ENCODE measurements at regions not wholly inside any gene's neighbourhood (a gene's known extent, or its start where the extent isn't known, plus 50 kb on each side); places are given as distances from the start of the nearest gene placed in this dataset.

DNA sequence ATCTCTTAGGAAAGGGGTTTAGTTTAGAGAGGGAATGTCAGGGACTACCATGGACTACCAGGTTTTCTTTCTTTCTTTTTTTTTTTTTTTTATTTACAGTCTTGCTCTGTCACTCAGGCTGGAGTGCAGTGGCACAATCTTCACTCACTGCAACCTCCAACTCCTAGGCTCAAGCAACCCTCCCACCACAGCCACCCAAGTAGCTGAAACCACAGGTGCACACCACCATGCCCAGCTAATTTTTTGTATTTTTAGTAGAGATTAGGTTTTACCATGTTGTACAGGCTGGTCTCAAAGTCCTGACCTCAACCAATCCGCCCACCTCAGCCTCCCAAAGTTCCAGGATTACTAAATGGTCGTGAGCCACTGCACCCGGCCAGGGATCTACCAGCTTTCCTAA lies 572.7 kb downstream of the CAAP1 start:
- Histone ChIP-seq H3K4me3 (ENCODE audit: low read depth in 2 of 2, low read length in 2 of 2) (no peak overlapping the region), H3K36me3 (ENCODE audit: control insufficient read depth, insufficient read depth, low read length) (no peaks in the 10 kb centered on the region), H3K27ac (ENCODE audit: low read length) (no peak overlapping the region), H3K9me3 (ENCODE audit: control insufficient read depth, insufficient read depth, low read depth, low read length) (no peaks in the 10 kb centered on the region), H3K27me3 (ENCODE audit: control insufficient read depth, insufficient read depth, low read length) (no peaks in the 10 kb centered on the region), H3K4me1 (ENCODE audit: control insufficient read depth, insufficient read depth, low read length) (no peaks in the 10 kb centered on the region)
- ATAC-seq (no peak), DNase-seq (ENCODE audit: low read depth, low spot score) (no peak)
- in situ Hi-C loops (cut with HindIII; ENCODE audit: low pct_unique_long_range_greater_than_20kb, low sequenced_read_pairs) (no loop called here), intact Hi-C loops (cut with micrococcal nuclease; ENCODE audit: unreplicated experiment) (loop anchor here (10.0 kb wide), 1 partner anchor 355 kb away; no protein-coding TSS in a partner anchor)
- BruUV-seq (replicated peaks) = no TSS peak
- POLR2A ChIA-PET = no interaction called here
- CTCF ChIA-PET = no interaction called here
- TF ChIP-seq, protein P1, sequence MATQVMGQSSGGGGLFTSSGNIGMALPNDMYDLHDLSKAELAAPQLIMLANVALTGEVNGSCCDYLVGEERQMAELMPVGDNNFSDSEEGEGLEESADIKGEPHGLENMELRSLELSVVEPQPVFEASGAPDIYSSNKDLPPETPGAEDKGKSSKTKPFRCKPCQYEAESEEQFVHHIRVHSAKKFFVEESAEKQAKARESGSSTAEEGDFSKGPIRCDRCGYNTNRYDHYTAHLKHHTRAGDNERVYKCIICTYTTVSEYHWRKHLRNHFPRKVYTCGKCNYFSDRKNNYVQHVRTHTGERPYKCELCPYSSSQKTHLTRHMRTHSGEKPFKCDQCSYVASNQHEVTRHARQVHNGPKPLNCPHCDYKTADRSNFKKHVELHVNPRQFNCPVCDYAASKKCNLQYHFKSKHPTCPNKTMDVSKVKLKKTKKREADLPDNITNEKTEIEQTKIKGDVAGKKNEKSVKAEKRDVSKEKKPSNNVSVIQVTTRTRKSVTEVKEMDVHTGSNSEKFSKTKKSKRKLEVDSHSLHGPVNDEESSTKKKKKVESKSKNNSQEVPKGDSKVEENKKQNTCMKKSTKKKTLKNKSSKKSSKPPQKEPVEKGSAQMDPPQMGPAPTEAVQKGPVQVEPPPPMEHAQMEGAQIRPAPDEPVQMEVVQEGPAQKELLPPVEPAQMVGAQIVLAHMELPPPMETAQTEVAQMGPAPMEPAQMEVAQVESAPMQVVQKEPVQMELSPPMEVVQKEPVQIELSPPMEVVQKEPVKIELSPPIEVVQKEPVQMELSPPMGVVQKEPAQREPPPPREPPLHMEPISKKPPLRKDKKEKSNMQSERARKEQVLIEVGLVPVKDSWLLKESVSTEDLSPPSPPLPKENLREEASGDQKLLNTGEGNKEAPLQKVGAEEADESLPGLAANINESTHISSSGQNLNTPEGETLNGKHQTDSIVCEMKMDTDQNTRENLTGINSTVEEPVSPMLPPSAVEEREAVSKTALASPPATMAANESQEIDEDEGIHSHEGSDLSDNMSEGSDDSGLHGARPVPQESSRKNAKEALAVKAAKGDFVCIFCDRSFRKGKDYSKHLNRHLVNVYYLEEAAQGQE (IDR thresholded peaks at IDR 0.05; ENCODE audit: insufficient read depth in 1 of 2, low read depth in 2 of 2, low read length in 1 of 2) = no peak
- TF ChIP-seq SIN3A (IDR thresholded peaks at IDR 0.05; ENCODE audit: borderline replicate concordance, insufficient read depth, low read depth, low read length) (no peak), POLR2AphosphoS5 (IDR thresholded peaks at IDR 0.05; ENCODE audit: low read depth, low read length) (no peak), TCF7L2 (IDR thresholded peaks at IDR 0.05; ENCODE audit: low read depth, low read length) (no peak)
- TF ChIP-seq, protein P2, sequence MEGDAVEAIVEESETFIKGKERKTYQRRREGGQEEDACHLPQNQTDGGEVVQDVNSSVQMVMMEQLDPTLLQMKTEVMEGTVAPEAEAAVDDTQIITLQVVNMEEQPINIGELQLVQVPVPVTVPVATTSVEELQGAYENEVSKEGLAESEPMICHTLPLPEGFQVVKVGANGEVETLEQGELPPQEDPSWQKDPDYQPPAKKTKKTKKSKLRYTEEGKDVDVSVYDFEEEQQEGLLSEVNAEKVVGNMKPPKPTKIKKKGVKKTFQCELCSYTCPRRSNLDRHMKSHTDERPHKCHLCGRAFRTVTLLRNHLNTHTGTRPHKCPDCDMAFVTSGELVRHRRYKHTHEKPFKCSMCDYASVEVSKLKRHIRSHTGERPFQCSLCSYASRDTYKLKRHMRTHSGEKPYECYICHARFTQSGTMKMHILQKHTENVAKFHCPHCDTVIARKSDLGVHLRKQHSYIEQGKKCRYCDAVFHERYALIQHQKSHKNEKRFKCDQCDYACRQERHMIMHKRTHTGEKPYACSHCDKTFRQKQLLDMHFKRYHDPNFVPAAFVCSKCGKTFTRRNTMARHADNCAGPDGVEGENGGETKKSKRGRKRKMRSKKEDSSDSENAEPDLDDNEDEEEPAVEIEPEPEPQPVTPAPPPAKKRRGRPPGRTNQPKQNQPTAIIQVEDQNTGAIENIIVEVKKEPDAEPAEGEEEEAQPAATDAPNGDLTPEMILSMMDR (IDR thresholded peaks at IDR 0.05) = no peak

DNA sequence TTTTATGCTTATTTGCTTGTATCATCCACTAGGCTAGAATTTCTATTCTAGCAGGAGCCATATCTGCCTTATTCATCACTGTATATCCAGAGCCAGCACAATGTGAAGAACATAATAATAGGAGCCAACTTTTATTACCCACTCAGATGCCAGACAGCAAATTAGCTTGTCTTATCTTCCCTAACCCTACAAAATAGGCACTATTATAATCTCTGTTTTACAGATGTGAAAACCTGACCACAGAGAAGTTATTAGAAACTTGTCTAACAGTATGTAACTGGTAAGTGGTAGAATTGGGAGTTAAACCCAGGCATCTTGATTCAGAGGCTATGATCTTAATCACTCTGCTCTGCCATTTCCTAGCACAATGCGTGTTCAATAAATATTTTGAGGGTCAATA lies 579.5 kb downstream of the CAAP1 start:
- Histone ChIP-seq H3K27me3 (ENCODE audit: control insufficient read depth, insufficient read depth, low read length) (no peaks in the 10 kb centered on the region), H3K4me1 (ENCODE audit: control insufficient read depth, insufficient read depth, low read length) (no peaks in the 10 kb centered on the region), H3K36me3 (ENCODE audit: control insufficient read depth, insufficient read depth, low read length) (no peaks in the 10 kb centered on the region), H3K9me3 (ENCODE audit: control insufficient read depth, insufficient read depth, low read depth, low read length) (no peaks in the 10 kb centered on the region), H3K27ac (ENCODE audit: low read length) (no peak overlapping the region), H3K4me3 (ENCODE audit: low read depth in 2 of 2, low read length in 2 of 2) (no peak overlapping the region)
- ChIA-PET CTCF (no interaction called here), POLR2A (no interaction called here)
- in situ Hi-C loops (cut with HindIII; ENCODE audit: low pct_unique_long_range_greater_than_20kb, low sequenced_read_pairs) = no loop called here
- DNase-seq (ENCODE audit: low read depth, low spot score) (no peak), ATAC-seq (no peak)
- no TSS peak for BruUV-seq (replicated peaks)
- intact Hi-C loops (cut with micrococcal nuclease; ENCODE audit: unreplicated experiment) = no loop called here
- TF ChIP-seq TCF7L2 (IDR thresholded peaks at IDR 0.05; ENCODE audit: low read depth, low read length) = no peak
- no peak for TF ChIP-seq POLR2AphosphoS5 (IDR thresholded peaks at IDR 0.05; ENCODE audit: low read depth, low read length)
- TF ChIP-seq, protein P1 (IDR thresholded peaks at IDR 0.05; ENCODE audit: insufficient read depth in 1 of 2, low read depth in 2 of 2, low read length in 1 of 2) = no peak
- TF ChIP-seq, protein P2 (IDR thresholded peaks at IDR 0.05) = no peak
- TF ChIP-seq SIN3A (IDR thresholded peaks at IDR 0.05; ENCODE audit: borderline replicate concordance, insufficient read depth, low read depth, low read length) = no peak
